ENCODE measurements at regions not wholly inside any gene's neighbourhood (a gene's known extent, or its start where the extent isn't known, plus 50 kb on each side); places are given as distances from the start of the nearest gene placed in this dataset.

DNA sequence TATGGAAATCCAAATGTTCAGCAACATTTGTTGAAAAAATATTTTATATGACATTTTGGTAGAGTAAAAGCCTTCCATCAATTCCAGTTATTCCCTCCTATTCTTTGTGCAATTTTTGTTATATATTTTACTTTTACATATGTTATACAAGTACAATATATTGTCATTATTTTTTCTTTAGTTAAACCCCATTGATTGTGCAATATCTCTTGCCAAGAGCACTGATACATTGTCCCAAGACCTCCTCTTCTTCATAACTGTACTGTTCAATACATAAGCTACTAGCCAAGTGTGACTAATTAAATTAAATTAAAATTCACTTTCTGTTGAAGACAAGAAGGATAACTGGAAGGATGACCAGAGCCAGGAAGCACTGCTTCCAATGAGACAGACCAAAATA lies 527.5 kb downstream of the TMA16 start:
- TF ChIP-seq EP300 (IDR thresholded peaks at IDR 0.05) (no peak), CTCF (IDR thresholded peaks at IDR 0.05) (no peak), HOXA7 (CRISPR knock-in tag; IDR thresholded peaks at IDR 0.05) (no peak), MAX (IDR thresholded peaks at IDR 0.05) (no peak), POLR2A (IDR thresholded peaks at IDR 0.05; ENCODE audit: low read length) (no peak), ZNF302 (CRISPR knock-in tag; IDR thresholded peaks at IDR 0.05) (no peak), CBX8 (IDR thresholded peaks at IDR 0.05) (no peak)
- TF ChIP-seq, protein P1, sequence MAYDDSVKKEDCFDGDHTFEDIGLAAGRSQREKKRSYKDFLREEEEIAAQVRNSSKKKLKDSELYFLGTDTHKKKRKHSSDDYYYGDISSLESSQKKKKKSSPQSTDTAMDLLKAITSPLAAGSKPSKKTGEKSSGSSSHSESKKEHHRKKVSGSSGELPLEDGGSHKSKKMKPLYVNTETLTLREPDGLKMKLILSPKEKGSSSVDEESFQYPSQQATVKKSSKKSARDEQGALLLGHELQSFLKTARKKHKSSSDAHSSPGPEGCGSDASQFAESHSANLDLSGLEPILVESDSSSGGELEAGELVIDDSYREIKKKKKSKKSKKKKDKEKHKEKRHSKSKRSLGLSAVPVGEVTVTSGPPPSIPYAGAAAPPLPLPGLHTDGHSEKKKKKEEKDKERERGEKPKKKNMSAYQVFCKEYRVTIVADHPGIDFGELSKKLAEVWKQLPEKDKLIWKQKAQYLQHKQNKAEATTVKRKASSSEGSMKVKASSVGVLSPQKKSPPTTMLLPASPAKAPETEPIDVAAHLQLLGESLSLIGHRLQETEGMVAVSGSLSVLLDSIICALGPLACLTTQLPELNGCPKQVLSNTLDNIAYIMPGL (CRISPR knock-in tag; IDR thresholded peaks at IDR 0.05; ENCODE audit: borderline replicate concordance): no peak
- TF ChIP-seq, protein P2, sequence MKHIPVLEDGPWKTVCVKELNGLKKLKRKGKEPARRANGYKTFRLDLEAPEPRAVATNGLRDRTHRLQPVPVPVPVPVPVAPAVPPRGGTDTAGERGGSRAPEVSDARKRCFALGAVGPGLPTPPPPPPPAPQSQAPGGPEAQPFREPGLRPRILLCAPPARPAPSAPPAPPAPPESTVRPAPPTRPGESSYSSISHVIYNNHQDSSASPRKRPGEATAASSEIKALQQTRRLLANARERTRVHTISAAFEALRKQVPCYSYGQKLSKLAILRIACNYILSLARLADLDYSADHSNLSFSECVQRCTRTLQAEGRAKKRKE (CRISPR knock-in tag; IDR thresholded peaks at IDR 0.05; ENCODE audit: low read depth): no peak
- TF ChIP-seq, protein P3, sequence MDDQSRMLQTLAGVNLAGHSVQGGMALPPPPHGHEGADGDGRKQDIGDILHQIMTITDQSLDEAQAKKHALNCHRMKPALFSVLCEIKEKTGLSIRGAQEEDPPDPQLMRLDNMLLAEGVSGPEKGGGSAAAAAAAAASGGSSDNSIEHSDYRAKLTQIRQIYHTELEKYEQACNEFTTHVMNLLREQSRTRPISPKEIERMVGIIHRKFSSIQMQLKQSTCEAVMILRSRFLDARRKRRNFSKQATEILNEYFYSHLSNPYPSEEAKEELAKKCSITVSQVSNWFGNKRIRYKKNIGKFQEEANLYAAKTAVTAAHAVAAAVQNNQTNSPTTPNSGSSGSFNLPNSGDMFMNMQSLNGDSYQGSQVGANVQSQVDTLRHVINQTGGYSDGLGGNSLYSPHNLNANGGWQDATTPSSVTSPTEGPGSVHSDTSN (IDR thresholded peaks at IDR 0.05): no peak

All from A549 (cell line).